GM19324 (cell line): ENCODE measurements at regions not wholly inside any gene's neighbourhood (a gene's known extent, or its start where the extent isn't known, plus 50 kb on each side); places are given as distances from the start of the nearest gene placed in this dataset.
A peak's percentile ranks its signal among the peaks of the same experiment; 100 is the strongest.

Source experiments
- ATAC-seq: cut with Tn5 transposase; IDR thresholded peaks from one replicate; pipeline ENCODE4 v1.9.1; 2021; ENCODE audit warnings: mild to moderate bottlenecking, moderate library complexity; ENCODE audit not compliant: unreplicated experiment, low FRiP score

DNA sequence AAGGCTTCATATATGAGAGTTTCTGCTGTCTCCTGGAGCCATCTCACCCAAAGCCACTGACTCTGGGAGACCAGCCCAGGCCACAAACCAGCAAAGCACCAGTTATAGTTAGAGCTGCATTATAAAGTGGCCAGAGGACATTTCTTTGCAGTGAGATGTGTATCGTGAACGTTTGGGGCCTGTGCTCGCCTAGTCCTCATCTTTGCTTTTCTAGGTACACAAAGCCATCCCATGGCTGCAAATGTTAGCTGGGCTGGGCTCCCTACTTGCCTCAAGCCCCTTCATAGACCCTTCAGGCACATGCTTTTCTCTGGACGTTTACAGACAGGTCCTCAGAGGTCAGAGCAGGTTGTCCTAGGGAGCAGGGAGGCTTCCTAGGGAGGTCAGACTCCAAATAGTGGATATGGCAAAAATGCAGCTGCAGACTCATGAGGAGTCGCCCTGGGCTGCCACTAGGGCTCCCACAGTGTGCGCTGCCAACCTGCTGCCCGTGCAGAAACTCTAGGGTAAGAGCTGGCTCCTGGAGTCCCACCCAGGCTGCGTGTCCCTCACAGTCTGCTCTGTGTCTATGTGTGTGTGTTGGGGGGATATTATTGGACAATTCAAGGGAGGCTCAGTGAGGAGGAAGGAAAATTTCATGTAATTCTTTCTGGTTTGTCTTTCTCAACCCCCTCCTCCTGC lies 141.0 kb downstream of the RPIA start:
- ATAC-seq = peak; percentile 57

DNA sequence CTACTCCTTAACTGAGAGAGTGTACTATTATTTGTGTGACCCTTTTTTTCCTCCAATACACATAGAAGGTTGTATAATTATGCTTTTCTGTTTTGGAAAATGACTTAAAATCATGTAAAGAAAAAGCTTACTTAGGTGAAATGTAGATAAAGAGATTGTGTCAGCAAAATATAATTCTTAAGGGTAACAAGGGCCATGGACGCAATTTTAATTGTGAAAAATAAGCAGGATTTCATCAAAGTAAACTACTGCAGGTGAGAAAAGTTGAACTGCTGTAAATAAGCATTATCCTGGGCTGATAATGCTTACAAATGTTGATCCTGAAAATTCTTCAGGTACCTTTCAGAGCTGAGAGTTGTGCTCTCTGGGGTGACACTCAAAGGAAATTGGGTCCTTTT lies 141.5 kb downstream of the RPIA start:
- no peak for ATAC-seq

DNA sequence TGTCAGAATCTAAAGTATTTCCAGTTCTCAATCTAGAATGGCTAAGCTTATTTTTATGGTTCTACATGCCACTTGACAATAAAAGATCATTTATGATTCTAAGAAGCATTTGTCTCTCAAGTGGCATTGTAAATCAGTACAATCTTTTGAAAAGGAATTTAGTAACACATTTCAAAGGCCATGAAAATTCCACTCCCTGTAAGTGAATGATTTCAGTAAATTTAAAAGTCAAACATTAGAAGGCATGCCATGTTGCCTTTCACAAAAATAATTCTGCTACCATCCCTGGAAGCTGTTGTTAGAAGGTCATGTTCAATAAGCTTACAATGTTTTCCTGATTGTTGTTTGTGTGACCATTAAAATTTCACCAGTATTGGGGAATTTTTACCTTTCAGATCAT lies 142.9 kb downstream of the RPIA start:
- no peak for ATAC-seq

DNA sequence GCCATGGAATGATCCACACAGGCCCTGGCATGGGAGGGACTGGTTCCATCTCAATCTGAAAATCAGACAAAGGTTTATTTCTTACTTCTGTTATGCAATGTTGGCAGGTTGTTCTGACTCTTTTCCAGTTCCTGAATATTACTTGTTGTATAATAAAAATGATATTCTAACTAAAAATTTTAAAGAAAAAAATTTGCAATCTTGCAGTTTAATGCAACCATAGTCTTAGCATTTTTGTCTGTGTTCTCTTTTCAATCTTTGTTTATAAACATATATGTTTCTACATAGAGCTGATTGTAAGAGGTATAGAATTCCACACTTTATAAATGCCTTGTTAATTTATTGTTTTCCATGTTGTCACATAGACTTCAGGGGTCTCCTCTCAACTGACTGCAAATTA lies 143.4 kb downstream of the RPIA start:
- ATAC-seq = no peak

DNA sequence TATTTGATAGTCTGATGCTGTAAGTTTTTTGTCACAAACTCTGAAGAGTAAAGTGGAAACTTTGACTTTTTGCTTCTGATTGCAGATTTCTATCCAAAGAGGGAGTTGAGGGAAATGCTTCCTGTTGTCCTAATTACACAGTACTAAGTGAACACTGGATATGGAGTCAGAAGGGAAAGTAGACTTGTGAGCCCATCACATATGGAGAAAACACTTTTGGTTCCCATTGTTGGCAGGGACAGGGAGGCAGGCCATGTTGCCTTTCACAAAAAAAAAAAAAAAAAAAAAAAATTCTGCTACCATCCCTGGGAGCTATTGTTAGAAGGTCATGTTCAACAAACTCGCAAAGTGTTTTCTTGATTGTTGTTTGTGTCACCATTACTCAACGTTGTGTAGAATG lies 144.3 kb downstream of the RPIA start:
- no peak for ATAC-seq

DNA sequence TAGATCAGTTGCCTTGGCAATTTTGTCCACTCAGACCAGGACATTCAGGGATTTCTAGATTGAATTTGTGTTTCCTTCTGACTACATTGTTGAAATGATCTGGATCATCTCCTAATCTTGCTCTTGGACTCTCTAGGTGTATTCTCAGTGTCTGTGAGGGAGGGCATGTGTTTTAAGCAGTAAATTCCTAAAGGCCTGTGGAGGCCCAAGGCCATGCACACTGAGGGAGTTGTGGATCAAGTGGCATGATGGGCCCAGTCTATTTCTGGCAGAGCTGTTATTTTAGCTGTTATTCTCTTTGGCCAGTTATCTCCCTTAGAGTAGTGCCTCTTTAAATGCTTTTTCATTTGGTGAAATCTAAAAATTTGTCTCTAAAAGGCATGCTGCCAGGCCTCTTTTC lies 144.9 kb downstream of the RPIA start:
- no peak for ATAC-seq

DNA sequence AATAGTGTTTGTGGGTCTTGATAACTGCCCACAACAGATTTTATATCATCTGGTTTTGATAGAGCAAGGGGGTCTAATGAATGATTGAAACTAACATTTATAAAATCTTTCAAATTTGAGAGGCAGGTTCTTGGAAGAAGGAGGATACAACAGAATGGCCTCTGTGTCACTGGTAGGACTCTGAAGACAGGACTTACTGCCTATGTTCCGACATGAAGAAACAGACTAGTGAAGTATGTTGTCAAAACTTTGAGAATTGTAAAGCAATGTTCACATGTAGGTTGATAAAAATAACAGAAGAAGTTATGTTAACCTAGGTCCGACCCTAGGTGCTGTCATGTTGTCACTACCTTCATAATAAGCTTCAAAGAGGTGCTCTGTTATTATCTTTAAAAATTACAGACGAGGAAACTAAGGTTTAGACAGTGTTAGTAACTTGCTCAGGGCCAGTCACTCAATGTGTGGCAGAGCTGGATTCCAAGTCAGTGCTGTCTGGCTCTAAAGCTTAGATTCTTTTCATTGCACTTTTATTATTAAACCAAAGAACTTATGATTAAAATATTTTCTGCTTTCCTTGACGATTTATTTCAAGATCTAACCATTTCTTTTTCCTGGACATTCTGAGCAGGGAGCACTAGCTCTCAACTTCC lies 146.2 kb downstream of the RPIA start:
- ATAC-seq = no peak

DNA sequence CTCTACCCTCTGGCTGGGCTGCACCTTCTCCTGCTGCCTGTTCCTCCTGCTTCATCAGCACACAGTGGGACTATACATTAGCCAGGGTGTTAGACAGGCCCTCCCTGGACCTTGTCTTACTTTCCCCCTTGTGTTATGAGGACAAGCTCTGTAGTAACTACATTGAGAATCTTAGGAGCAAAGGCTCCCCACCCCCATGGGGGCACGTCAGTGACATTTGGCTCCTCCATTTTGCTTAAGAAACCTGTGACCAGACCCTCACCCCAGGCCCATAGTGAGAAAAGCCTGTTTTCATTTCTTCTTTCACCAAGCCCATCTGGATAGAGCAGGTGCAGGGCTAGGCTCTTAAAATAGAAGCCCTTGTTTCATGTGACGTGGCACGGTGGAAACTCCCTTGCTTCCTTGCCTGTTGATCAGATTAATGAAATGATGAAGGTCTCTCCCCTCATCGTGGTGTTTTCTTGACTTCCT lies 146.7 kb downstream of the RPIA start:
- ATAC-seq = peak; percentile 86

DNA sequence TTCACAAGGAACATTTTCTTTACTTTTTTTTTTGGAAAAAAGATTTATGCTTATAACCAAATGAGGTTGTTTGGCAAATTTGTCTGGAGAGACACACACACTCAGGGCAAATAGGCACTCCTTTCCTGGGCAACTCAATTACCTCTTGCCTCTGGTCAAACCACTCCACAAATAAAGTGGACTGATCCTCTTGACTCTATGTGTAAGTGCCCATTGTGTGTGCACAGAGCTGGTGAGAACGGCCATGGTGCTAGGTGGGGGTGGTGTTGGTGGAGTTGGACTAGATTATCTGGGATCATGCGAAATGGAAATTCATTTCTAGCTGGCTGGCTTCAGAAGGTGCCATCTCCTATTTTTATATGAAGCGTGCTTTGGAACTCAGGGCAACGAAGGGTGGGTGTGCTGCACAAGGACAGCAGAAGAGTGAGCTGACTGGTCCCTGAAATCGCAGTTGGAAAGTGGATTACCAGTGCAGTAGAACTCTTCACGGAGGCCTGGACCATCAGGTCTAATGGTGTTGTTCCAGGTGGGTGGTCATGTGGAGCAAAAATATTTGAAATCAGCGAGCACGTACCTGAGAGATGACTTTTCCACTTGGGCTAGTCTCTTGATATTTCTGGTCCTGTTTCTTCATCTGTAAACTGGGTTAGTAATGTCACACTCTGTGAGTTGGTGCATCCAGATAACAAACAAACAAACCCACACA lies 149.9 kb downstream of the RPIA start:
- no peak for ATAC-seq

DNA sequence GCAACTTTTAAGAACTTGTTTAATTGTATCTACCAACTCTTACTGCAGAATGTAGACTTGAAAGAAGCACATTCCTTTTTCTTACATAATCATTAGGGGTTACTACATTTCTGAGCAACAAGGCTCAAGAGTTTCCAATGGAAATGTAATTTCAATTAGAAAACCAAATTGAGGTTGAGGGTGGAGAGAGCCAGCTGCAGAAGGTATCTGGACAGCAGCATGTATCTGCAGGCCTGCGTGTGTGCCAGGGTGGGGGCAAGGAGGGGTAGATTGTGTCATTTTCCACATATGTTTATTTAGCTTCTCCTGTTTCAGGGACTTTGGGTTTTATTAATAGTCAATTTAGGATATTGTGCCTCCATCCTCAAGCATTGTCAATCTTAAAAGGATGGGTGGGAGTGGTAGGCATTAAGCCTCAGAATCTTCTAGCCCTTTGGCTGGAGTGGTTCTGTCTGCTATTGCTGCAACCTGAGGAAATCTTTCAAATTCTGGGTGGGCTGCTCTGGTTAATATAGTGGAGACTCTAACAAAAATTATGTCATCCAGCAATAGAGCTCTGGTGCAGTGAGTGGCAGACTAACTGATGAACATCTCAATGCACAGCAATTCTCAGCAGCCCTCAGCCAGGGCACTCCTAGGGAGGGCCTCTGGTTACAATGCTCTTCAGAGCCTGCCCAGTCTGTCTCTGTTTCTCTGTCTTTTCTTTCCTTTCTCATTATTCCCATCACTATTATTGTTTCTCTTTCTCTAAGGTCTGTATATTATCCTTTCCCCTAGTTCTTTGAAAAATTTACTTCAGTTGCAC lies 151.4 kb downstream of the RPIA start:
- ATAC-seq = no peak

DNA sequence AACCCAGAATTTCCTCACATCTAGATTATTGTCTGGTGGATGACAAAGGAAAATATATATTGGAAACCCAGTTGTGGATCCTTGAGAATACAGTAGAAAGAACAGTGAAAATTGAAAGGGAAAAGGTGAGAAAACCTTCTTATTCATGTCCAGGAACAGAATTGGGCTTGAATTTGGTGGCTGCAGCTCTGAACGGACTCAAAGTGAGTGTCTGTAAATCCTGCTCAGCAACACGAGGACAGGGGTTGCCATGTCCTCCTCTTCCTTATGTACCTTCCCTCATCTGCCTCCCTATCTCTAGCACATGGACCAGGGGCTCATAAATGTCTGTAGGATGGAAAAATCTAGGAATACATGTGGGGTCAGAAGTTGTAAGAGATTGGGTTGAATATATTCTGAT lies 152.2 kb downstream of the RPIA start:
- ATAC-seq = no peak

DNA sequence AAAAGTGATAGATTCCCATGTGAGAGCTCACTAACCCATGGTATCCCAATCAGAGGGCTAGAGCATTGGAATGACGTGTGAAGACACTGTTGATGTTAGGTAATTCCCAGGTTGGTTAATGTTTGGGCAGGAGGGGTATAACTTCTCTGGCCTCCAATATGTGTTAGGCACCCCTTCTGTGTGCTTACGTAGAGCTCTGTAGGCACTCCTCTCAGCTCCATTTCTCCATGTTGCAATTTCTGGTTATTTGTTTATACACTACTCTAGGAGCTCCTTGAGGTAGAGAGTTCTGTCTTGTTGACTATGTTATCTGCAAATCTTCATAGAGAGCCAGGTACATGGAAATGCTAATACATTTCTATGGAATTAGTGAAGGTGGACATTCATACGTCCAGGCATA lies 153.5 kb downstream of the RPIA start:
- ATAC-seq = no peak

DNA sequence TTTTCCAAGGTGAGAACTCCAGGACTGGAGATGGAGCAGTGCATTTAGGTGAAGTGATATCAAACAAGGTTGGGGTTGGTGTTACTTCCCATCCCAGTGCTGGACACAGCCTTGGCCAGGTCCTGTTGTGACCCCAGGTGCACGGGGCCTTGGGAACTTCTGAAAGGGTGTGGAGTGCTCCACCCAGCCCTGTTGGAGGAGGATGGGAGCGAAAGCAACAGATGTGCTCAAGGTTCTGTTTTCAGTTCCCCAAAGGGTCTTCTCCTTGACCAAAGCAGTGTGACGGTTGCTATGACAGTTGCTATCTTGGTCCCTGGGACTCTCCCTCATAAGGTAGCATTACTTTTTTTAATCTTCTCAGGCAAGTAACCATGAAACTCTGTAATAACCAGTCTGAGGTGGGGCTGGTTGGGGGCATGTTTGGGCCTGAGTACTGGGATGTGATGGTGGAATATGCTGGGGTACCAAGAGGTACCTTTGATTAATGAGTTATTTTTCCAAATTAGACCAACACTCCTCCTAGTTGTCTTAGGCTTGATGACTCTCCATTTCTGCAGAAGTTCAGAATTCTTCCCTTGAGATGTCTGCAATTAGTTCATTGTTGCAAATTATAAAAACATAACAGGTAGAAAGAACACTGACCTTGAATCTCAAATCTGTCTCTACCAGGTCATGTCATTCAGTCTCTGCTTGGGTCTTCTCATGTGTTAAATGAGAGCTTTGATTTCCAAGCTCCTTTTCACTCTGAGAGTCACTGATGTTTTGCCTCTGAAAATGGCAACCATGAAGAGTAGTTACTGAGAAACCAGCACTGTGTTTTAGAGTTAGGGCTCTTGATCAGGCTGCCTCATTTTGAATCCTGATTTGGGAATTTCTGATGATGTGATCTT lies 154.5 kb downstream of the RPIA start:
- peak; percentile 83 for ATAC-seq

DNA sequence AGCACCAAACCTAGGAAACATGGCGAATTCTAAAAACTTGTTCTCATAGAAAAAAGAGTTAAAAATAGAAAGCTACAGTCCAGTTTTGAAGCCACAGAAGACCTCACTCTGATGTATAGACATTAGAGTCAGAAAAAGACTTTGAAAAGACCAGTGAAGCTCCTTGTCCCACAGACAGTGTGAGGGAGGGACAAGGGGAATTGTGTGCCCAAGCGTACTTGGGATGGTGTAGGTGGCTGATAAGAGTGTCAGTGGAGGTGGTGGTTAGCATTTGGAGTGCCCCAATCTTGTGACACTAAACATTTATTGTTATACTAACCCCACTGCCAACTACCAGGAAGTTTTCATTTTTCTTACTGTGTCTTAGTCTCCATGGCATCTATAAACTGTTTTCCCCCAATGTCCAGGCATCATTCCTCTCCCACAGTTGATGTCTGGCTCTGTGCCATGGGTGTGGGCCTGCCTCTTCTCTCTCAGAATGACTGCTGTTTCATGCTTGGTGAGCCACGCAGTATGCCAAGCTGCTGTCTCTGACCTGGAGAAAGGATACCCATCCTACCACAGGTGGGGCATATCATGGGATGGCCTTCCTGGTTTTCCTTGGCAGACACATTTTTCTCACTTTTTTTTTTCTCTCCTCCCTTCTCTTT lies 161.4 kb downstream of the RPIA start:
- no peak for ATAC-seq

DNA sequence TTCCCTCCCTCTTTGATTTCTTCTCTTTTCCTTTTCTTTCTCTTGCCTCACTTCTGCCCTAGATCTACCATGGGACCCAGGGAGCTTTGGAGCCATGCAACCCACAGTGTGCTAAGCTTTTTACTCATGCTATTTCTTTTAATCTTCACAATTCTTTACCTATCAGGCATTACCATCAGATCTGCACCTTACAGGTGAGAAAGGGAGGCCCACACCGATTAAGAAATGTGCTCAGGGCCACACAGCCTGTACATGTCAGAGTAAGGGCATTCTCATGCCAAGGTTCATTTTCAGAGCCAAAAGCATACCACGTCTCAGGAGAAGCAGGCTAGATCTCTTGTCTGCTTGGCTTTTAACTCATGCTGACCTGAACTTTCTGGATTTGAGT lies 161.9 kb downstream of the RPIA start:
- no peak for ATAC-seq

DNA sequence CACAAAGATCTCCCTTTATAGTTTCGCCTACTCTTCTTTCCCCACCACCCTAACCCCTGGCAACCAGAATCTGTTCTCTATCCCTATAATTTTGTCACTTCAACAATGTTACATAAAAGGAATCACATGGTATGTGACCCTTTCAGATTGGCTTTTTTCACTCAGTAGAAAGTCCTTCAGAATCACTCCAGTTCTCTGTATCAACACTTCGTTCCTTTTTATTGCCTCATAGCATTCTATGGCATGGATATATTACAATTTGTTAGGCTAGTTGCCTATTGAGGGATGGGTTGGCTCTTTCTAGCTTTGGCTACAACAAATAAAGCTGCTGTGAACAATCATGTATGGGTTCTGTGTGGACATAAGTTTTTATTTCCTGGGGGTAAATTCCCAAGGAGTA lies 163.1 kb downstream of the RPIA start:
- no peak for ATAC-seq

DNA sequence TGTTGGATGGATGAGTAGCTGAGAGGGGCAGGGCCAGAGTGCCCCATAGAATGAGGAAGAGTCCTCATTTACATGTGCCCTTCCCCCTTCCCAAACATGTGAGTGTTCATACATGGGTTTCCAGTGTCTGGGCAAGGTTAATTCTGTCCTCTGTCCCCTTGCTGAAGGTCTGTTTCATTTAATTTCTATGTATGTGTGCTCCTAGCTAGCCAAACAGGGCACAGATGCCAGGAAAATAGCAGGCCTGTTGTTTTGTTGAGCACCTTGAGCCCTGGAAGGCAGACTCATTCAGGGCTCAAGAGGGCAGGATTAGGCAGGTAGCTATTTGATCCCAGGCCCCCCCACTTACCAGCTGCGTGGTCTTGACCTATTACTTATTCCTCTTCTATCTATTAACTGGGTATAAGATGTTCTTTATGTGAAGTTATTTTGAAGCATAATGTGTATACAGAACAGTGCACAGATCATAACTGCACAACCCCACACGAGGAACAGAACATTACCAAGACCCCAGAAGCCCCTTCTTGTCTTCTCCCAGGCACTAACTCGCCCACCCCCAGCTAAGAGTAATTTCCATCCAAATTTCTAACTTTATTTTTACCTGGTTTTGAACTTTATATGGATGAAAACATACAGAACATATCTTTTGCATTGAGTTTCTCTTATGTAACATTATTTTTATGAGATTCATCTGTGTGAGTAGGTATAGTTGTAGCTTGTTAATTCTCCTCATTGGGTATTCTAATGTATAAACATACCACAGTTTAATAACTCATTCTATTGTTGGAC lies 164.3 kb downstream of the RPIA start:
- ATAC-seq = peak; percentile 47

DNA sequence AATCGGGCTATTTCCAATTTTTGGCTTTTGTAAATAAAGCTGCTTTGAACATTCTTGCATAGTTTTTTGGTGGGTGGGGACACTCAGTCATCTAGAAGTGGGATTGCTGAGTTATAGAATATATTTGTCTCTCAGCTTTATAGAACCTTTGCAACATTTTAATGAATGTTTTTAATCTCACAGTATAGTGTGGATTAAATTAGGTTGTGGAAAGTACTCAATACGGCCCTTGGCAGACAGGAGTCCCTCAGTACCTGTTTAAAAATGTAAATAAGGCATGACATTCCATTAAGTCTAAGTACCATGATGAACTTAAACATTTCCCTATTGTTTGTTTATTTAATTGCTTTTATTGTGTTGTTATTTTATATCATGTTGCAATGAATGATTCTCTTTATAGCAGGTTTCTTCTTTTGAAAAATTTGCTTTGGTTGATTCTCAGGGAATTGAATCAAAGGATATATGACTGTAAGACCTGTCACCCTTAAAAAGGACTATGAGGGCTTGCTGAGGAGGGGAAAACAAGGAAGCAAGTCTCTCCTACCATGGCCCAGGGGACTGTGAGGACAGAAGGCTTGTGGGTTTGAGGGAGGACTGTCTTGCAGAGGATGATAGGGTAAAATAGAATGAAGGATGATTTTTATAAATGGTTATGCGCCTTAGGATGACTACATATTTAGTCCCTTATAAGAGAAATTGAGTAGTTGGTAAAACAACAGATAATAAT lies 165.1 kb downstream of the RPIA start:
- ATAC-seq = peak; percentile 11
